PC-9 (cell line): ENCODE measurements at regions not wholly inside any gene's neighbourhood (a gene's known extent, or its start where the extent isn't known, plus 50 kb on each side); places are given as distances from the start of the nearest gene placed in this dataset.

Experiments used
- BruUV-seq: library from RNA; stranded (reverse); fragments of 400-500 nt; replicated peaks from 2 replicates; lab custom pipeline; 2021; lab: Mats Ljungman, UMichigan
- CTCF ChIA-PET: fragments of 300-600 bp; sonication (Branson Sonifier 250); formaldehyde crosslinking; loops from one replicate; lab custom pipeline; 2022; ENCODE audit warnings: antibody characterized with exemption; lab: Charles Lee
- POLR2A ChIA-PET: fragments of 300-600 bp; sonication (Branson Sonifier 250); formaldehyde crosslinking; loops from one replicate; lab custom pipeline; 2022; ENCODE audit warnings: antibody characterized with exemption; ENCODE audit not compliant: unreplicated experiment; lab: Charles Lee
- DNase-seq, 2 experiments: peaks; one replicate each; pipeline versions ENCODE4 v3.0.0 to v3.0.0-alpha.2; 2015 to 2022; ENCODE audit warnings: mixed read lengths in 1 of 2
- H2AFZ ChIP-seq: fragments of 200-600 bp; sonication (generic); 2 replicates; pipeline ENCODE4 v1.8.1; 2017; ENCODE audit warnings: antibody characterized with exemption
- H3F3A ChIP-seq: fragments of 200-600 bp; sonication (generic); 2 replicates; pipeline ENCODE4 v1.8.1; 2017; ENCODE audit warnings: antibody characterized with exemption, mild to moderate bottlenecking, low read depth; ENCODE audit not compliant: insufficient read depth
- H3K27ac ChIP-seq: fragments of 200-600 bp; sonication (generic); 2 replicates; pipeline ENCODE4 v1.6.1; 2016; ENCODE audit warnings: mixed run types
- H3K27me3 ChIP-seq: fragments of 200-600 bp; sonication (generic); 2 replicates; pipeline ENCODE4 v1.6.1; 2016; ENCODE audit warnings: low read depth, mixed run types; ENCODE audit not compliant: insufficient read depth
- H3K36me3 ChIP-seq: fragments of 200-600 bp; sonication (generic); 2 replicates; pipeline ENCODE4 v1.6.1; 2016; ENCODE audit warnings: low read depth, mixed run types
- H3K4me1 ChIP-seq: fragments of 200-600 bp; sonication (generic); replicated peaks from 2 replicates; pipeline ENCODE4 v1.6.1; 2016; ENCODE audit warnings: mixed run types; ENCODE audit not compliant: insufficient read depth
- H3K4me2 ChIP-seq: fragments of 200-600 bp; sonication (generic); 2 replicates; pipeline ENCODE4 v1.6.1; 2017; ENCODE audit warnings: mixed run types
- H3K4me3 ChIP-seq: fragments of 200-600 bp; sonication (generic); 2 replicates; pipeline ENCODE4 v1.6.1; 2016; ENCODE audit warnings: mixed run types
- H3K79me2 ChIP-seq: fragments of 200-600 bp; sonication (generic); 2 replicates; pipeline ENCODE4 v1.6.1; 2017; ENCODE audit warnings: low read depth, mixed run types
- H3K9me2 ChIP-seq: fragments of 200-600 bp; sonication (generic); 2 replicates; pipeline ENCODE4 v1.8.1; 2017; ENCODE audit warnings: mild to moderate bottlenecking; ENCODE audit not compliant: insufficient read depth
- H3K9me3 ChIP-seq: fragments of 200-600 bp; sonication (generic); 2 replicates; pipeline ENCODE4 v1.8.1; 2016; ENCODE audit warnings: low read depth; ENCODE audit not compliant: insufficient read depth
- H4K20me1 ChIP-seq: fragments of 200-600 bp; sonication (generic); 2 replicates; pipeline ENCODE4 v1.8.1; 2017; ENCODE audit not compliant: insufficient read depth
- CTCF ChIP-seq: fragments of 200-600 bp; sonication (generic); conservative IDR thresholded peaks from 2 replicates; pipeline ENCODE4 v1.6.1; 2017; ENCODE audit warnings: mixed run types, antibody characterized with exemption, mild to moderate bottlenecking, moderate library complexity
- EZH2 ChIP-seq: fragments of 200-600 bp; sonication (generic); IDR thresholded peaks from 2 replicates; pipeline ENCODE4 v1.8.0; 2017; ENCODE audit warnings: antibody characterized with exemption, low read depth
- intact Hi-C: fragments of 100-400 bp; cut with micrococcal nuclease; formaldehyde crosslinking; loops from one replicate; pipeline ENCODE4 v1.10.0; 2022; ENCODE audit not compliant: unreplicated experiment

- H3K27ac ChIP-seq, result no peak overlapping the region
- no peaks in the 10 kb centered on the region for H3K27me3 ChIP-seq
- ChIA-PET CTCF (no interaction called here), POLR2A (no interaction called here)
- H3K4me3 ChIP-seq, result no peak overlapping the region
- no peaks in the 10 kb centered on the region for H3K79me2 ChIP-seq
- H3K4me1 ChIP-seq, result no peaks in the 10 kb centered on the region
- H3K9me3 ChIP-seq, result no peaks in the 10 kb centered on the region
- no peaks in the 10 kb centered on the region for H3K36me3 ChIP-seq
- intact Hi-C loops, result no loop called here
- DNase-seq, result no peak
- H4K20me1 ChIP-seq, result no peaks in the 10 kb centered on the region
- H3K4me2 ChIP-seq, result no peak overlapping the region
- H3F3A ChIP-seq, result no peaks in the 10 kb centered on the region
- BruUV-seq, result no TSS peak
- no peaks in the 10 kb centered on the region for H3K9me2 ChIP-seq
- TF ChIP-seq EZH2 (no peak), CTCF (no peak)
- H2AFZ ChIP-seq, result no peak overlapping the region
These were observed 823.7 kb upstream of the MAN1A1 start for GRCh38 chr6:120173250-120173649.

GRCh38 chr6:120164531-120164930 lies 815.0 kb upstream of the MAN1A1 start:
- H3K27ac ChIP-seq, result no peak overlapping the region
- H3K79me2 ChIP-seq, result no peaks in the 10 kb centered on the region
- no peaks in the 10 kb centered on the region for H3K27me3 ChIP-seq
- 0 out of 2 replicates have a peak overlapping the region, but pooled peaks have one; percentile 4 for H2AFZ ChIP-seq
- no peaks in the 10 kb centered on the region for H3K9me3 ChIP-seq
- CTCF ChIA-PET, result no interaction called here
- no peak for TF ChIP-seq EZH2
- no peak for TF ChIP-seq CTCF
- POLR2A ChIA-PET, result no interaction called here
- H3K4me3 ChIP-seq, result no peak overlapping the region
- no peaks in the 10 kb centered on the region for H3K36me3 ChIP-seq
- H3K4me2 ChIP-seq, result no peak overlapping the region
- intact Hi-C loops, result no loop called here
- no peak for DNase-seq
- H3K9me2 ChIP-seq, result no peaks in the 10 kb centered on the region; the same call in 1 of the 2 replicates
- BruUV-seq, result no TSS peak
- no peaks in the 10 kb centered on the region for H4K20me1 ChIP-seq
- H3F3A ChIP-seq, result no peaks in the 10 kb centered on the region
- H3K4me1 ChIP-seq, result no peaks in the 10 kb centered on the region

GRCh38 chr6:120157873-120158272 lies 808.3 kb upstream of the MAN1A1 start:
- Histone ChIP-seq H3K27ac (no peak overlapping the region), H3K36me3 (no peaks in the 10 kb centered on the region), H3K4me1 (no peaks in the 10 kb centered on the region), H4K20me1 (no peaks in the 10 kb centered on the region), H3K9me3 (no peaks in the 10 kb centered on the region; the same call in 1 of the 2 replicates), H3K9me2 (no peaks in the 10 kb centered on the region; the same call in 1 of the 2 replicates), H3K27me3 (no peaks in the 10 kb centered on the region), H3K79me2 (no peaks in the 10 kb centered on the region), H3K4me3 (no peak overlapping the region), H2AFZ (no peak overlapping the region), H3K4me2 (no peak overlapping the region), H3F3A (no peaks in the 10 kb centered on the region)
- CTCF ChIA-PET, result no interaction called here
- POLR2A ChIA-PET, result no interaction called here
- intact Hi-C loops, result no loop called here
- DNase-seq, result no peak
- no peak for TF ChIP-seq CTCF
- TF ChIP-seq EZH2, result no peak
- BruUV-seq, result no TSS peak
